GM18517 (cell line): ENCODE measurements at regions not wholly inside any gene's neighbourhood (a gene's known extent, or its start where the extent isn't known, plus 50 kb on each side); places are given as distances from the start of the nearest gene placed in this dataset.

ENCODE experiments used
- ATAC-seq: cut with Tn5 transposase; IDR thresholded peaks from one replicate; pipeline ENCODE4 v1.9.1; 2021; ENCODE audit warnings: mild to moderate bottlenecking, moderate library complexity; ENCODE audit not compliant: unreplicated experiment

DNA sequence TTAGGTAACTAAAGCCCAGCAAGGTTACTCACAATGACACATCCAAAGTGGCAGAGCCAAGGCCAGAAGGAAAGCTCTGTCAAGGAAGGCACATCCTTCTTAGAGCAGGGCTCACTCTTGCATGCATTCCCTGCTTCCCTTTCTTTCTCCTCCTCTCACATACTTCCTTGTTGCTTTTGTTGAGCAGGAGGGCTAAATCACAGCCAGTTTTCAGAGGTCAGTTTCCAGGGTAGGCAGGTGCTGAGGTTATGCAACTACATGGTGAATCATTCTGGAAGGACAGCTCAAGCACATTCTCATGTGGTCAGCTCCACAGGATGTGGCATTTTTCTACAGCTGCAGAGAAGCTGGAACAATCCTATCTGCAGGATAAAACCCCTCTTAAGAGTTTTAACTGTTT lies 275.6 kb downstream of the ZNF621 start:
- no peak for ATAC-seq

DNA sequence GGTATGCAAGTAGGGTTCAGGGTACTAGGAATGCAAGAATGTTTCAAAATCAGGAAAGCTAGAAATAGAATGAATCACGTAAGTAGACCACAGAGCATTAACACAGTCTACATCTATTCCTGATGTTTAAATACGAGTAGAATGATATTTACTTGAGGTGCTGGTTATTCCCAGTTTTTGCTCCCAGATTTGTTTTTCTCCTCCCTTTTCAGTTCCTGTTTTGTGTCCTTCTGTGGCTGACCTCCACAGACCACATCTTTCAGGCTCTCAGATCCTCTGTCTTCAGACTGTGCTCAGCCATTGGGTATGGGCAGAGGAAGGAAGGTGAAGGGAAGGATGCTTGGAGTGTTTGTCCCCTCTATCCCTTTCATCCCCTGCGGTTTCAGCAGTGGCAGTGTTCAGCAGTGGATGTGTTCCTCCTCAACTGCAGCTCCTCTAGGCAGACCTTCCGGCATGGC lies 276.6 kb downstream of the ZNF621 start:
- no peak for ATAC-seq

DNA sequence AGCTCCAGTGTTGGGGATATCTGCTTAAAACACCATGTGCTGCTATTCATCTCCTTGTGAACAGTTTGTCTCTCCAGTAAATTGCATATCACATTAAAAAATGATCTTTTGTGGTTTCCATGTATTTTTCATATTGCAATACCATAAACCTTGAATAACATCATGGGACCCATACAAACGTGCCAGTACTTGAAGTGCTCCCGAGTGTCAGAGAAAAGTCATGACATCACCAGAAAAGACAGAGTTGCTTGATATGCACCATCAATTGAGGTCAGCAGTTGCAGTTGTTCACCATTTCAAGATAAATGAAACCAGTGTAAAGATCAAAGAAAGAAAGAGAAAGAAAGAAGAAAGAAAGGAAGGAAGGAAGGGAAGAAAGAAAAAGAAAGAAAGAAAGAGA lies 278.6 kb downstream of the ZNF621 start:
- no peak for ATAC-seq

DNA sequence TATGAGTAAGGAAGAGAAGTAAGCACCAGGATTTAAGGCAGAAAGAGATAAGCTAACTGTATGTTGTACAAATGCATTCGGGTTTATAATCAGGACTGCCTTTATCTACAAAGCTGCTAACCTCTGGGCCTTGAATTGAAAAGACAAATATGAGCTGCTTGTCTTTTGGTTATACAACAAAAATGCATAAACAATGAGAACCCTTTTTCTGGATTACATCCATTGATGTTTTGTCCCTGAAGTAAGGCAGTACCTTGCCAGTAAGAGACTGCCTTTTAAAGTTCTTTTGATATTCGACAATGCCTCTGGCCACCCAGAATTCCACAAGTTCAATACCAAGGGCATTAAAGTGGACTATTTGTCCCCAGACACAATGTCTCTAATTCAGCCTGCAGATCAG lies 280.7 kb downstream of the ZNF621 start:
- no peak for ATAC-seq

DNA sequence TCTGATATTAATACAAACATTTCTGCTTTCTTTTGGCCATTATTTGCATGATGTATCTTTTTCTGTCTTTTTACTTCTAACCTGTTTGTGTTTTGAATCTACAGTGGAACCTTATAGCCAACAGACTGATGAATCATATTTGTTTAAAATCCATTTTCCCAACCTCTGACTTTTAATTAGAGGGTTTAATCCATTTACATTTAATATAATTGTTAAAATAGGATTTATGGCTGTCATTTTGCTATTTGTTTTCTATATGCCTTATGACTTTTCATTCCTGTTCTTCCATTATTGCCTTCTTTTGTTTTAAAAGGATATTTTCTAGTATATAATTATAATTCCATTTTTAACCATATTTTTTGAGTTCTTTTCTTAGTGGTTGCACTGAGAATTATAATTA lies 286.1 kb downstream of the ZNF621 start:
- ATAC-seq, result no peak

DNA sequence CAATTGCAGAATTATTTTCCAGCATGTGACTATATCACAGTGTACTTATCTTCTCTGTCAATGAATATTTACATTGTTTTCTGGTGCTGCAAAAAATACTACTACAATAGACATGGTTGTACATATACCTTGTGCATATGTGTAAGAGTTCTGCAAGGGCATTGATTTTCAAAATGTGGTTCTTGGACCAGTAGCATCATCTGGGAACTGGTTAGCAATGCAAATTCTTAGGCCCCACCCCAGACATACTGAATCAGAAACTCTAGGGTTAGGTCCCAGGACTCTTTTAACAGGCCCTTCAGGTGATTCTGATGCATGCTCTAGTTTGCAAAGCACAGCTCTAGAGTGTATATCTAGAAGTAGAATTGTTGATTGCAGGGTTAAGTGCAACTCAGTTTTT lies 292.3 kb downstream of the ZNF621 start:
- ATAC-seq, result no peak

DNA sequence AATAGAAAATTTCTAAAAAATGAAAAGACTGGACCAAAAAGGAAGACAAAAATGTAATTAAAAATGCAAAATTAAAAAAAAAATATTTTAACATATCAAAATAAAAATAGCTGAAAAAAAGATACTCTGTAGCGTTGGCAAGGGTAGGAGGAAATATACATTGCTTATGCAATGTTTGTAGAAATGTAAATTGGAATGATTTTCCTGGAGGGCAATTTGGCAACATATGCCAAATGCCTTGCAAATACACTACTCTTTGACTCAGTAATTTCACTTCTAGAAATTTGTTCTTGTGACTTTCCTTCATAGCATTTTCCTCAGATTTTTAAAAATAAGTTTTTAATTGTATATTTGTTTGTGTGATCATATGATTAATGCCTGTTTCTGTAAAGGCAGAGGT lies 296.6 kb downstream of the ZNF621 start:
- no peak for ATAC-seq

DNA sequence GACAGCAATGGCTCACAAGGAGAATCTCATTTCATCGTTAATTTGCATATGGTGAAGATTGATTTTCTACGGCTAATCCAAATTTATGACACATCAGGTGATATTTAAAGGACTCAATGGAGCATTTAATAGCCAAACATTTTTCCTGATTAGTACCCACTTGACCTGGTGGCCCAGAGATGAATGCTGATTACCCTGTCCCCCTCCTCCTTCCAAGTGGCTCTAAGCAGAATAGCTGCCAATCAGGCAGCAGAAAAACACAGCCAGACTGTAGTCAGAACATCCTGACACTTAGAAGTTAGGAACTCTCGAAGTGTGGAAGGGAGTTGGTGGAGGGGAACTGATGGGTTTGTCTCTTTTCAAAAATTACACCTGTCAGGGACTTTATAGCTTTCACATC lies 302.5 kb downstream of the ZNF621 start:
- ATAC-seq, result no peak

DNA sequence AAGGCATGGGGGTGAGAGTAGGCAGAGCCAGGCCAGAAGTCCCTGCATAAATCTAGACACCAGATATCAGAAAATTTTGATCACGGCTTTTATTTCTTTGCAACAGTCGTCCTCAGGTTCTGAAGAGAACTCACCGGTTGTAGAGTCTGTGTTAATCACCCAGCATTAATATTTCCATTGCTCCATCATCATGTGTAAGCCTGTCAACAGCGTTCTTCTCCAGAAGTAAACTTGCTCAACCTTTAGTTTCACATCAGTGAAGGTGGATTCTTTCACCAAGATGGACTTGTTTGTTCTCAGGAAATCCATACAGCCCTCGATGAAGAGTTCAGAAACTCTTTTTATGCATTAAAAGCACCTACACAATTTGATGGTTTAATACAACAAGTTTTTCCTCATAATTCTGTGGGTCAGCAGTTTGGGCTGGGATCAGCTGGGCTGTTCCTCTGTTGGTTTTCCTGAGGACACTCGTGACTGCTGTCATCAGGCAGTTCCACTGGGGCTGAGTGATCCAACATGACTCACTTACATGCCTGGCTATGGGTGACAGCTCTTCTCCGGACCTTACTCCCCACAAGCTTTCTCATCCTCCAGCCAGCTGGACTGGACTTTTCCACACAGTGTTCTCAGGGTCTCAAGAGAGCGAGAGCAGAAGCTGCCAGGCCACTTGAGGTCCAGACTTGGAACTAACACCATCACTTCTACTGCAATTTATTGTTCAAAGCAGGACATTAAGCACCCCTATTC lies 303.4 kb downstream of the ZNF621 start:
- no peak for ATAC-seq

DNA sequence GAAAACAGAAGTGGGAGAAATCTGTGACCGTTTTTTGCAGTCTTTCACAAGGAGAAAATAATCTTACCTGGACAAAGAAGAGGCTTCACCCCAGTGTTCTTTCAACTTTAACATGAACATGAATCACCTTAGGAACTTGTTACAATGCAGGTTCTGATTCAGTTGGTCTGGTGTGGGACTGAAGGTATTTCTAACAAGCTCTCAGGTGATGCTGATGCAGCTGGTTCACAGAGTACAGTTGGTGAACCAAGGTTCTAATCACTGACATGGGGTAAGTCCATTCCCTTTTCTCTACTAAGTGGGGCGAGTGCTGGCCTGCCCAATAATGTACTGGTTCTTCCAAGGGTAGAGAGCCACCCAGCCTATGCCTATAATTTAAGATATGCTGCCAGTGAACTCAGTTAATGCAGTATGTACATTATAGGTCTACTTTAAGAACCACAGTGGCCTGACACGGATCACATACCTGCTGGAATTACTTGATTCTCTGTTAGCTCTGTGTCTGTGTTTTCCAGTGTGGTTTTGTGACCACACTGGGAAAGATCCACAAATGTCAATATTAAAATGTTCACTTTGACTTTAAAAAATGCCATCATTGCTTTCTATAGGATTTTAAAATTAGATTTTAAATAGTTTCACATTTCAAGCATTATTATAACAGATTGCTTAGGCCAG lies 304.1 kb downstream of the ZNF621 start:
- no peak for ATAC-seq

DNA sequence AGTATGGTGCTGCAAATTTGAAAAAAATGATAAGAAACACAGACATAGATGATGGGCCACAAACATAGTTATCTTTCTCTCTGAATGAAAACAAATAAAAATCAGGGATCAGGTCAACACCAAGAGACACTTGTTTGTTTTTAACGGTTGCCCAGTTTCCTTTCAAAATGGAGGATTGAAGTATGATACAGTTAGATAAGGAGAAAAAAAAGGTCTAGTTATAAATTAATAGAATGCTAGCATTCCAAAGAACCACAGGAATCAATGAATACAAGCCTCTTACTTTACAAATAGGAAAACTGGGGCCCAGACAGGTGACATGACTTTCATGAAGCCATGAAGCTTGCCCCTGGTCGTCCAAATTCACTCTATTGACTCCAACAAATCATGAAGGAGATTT lies 305.1 kb downstream of the ZNF621 start:
- ATAC-seq, result no peak

DNA sequence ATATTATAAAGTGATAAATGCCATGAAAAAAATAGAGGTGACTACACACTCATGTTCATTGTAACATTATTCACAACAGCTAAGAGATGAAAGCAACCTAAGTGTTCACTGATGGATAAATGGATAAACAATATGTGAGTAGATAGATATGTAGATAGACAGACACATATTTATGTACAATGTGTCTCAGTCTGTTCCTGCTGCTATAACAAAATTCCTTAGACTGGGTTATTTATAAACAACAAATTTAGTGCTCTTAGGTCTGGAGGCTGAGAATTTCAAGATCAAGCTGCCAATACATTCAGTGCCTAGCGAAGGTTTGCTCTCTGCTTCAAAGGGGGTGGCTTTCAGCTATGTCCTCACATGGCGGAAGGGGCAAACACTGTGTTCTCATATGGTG lies 312.5 kb downstream of the ZNF621 start:
- ATAC-seq, result no peak

DNA sequence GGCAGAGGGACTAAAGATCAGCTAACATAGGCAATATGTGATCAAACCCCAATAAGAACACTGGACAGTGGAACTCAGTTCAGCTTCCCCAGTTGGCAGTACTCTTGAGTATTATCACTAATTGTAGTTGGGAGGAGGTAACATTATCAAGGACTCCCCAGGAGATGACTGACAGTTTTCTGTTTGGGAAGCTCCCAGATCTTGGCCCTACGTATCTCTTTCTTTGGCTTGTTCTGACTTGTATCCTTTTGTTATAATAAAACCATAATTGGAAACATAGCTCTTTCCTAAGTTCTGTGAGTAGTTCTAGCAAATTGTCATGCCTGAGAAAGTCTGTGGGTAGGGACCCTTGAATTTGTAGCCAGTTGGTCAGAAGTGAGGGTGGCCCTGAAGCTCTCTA lies 316.4 kb downstream of the ZNF621 start:
- ATAC-seq, result no peak

DNA sequence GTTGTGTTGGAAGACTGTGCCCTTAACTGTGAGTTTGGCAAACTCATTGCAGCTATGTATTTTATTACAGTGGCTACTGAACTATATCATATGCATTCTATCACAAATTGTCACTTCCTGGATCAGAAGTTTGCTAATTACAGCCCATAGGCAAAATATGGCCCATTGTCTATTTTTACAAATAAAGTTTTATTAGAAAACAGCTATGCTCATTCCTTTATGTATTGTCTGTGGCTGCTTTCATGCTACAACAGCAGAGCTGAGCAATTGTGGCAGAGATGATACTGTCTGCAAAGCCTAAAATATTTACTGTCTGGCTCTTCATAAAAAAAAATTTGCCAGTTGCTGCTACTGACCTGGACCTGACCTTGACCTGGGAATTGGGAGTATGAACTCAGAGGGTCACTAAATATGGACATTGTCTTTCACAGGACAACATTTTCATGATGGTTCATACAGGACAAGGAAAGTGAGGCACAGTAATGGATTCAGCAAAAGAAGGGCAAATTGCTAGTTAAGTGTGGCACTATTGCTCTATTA lies 316.9 kb downstream of the ZNF621 start:
- no peak for ATAC-seq

DNA sequence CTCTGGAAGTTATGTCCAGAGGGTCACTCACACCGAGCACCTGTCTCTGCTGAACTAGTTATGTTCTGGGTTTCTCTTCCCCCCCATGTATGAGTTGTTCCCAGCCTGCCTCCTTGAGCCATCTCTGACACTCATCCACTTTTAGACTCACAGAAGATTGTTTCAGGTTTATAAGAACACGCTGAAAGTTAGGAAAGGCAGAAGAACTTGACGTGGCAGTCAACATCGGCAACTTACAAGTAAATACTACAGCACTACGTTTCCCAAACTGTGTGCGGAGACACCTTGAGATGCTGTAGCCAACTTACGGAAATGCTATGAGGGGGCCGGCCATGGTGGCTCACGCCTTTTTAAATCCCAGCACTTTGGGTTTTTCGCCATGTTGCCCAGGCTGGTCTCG lies 318.0 kb downstream of the ZNF621 start:
- ATAC-seq, result no peak

DNA sequence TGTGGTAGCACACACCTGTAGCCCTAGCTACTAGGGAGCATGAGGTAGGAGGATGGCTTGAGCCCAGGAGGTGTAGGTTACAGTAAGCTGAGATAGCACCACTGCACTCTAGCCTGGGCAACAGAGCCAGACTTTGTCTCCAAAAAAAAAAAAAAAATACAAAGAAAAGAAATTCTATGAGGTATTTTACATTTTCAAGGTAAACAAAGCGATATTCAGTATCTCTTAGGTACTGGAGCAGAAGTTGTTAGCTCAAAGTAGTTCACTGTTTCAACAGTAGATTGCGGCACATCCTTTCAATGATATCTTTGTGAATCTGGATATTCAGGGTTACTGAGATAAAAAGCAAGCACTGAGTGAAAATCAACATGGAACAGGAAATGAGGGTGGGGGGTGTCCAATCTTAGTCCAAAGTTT lies 318.5 kb downstream of the ZNF621 start:
- no peak for ATAC-seq

DNA sequence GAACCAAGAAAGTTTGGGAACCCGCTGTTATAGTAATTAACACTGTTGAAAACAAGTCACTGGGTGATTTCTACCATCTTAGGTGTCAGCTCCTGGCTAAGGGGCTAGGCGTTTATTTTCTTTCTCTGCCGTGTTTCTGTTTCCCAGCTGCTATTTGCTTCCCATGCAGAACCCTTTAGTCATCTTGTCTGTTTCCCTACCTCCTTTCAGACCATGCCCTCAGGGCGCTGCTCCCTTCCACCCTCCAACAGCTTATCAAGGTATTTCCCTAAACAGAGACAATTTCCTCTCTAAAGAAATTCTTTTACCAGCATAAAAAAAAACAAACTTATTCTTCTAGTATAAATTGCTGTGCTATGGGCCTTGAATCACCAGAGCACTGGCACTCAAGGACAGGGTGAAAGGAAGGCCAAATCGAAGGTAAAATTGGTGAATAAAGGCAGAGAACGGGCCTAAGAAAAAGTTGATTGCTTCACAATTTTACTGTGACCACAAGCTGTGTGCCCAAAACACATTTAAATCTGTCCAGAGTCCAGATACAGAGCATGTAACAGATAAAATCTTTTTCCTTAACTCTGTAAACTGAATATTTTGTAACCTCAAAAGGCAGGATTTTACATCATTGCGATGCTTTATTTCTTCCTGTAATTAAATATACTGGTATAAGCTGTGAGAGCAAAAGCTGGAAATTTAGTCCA lies 319.2 kb downstream of the ZNF621 start:
- ATAC-seq, result no peak

DNA sequence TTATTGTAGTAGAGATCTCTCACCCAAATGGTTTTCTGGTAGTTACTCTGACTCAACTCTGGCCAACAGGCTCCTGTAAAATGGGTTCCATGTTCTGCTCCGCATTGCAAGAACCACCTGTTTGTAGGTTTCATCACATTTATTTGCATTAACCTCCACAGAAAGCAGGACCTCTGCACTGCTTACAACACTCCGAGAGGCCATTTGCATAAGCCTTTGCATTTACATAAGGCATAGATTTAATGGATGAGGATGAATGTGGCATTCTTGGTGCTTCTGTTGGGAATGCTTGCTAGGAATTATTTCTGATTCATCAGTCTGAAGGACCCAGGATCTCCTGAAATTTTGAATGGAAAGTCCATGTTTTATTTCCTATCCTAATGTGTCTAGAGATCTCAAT lies 320.1 kb downstream of the ZNF621 start:
- ATAC-seq, result no peak

DNA sequence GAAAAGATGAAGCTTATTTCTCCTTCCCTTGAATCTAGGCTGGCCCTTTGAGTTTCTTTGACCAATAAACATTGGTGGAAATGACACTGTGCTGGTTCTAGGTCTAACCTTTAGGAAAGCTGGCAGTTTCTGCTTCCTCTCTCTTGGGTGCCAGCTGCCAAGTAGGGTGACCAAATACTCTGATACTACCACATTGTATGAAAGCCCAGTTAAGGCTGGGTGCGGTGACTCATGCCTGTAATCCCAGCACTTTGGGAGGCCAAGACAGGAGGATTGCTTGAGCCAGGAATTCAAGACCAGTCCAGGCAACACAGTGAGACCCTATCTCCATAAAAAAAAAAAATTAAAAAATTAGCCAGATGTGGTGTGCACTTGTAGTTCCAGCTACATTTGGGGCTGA lies 320.7 kb downstream of the ZNF621 start:
- ATAC-seq, result no peak

DNA sequence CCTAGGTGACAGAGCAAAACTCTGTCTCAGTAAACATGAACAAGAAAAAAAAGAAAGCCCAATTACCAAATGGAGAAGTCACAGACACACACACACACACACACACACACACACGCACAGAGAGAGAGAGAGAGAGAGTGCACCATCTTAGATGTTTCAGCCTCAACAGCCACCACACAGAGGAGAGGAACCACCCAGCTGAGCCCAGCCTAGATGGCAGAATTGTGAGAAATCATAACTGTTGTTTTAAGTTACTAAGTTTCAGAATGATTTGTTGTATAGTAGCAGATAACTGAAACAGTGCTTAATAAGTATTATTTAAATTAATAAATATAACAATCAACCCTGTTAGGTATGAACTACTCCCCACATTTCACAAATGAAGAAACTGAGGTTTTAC lies 321.2 kb downstream of the ZNF621 start:
- no peak for ATAC-seq

DNA sequence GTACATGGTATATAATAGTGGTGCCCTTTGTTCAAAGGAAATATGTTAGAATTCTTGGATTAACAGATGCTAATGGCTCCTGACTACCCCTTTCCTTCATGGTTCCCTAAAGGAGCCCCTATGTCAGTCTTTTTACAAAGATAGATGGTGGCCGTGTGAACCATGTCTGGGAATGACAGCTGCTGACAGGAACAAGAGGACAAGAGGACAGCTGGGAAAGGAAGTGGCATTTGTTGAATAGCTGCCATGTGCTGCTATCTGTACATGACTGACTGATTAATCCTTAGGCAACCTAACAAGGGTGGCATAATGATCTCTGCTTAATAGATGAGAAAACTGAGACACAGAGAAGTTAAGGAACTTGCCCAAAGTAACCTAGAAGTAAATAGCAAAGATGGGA lies 321.7 kb downstream of the ZNF621 start:
- no peak for ATAC-seq

DNA sequence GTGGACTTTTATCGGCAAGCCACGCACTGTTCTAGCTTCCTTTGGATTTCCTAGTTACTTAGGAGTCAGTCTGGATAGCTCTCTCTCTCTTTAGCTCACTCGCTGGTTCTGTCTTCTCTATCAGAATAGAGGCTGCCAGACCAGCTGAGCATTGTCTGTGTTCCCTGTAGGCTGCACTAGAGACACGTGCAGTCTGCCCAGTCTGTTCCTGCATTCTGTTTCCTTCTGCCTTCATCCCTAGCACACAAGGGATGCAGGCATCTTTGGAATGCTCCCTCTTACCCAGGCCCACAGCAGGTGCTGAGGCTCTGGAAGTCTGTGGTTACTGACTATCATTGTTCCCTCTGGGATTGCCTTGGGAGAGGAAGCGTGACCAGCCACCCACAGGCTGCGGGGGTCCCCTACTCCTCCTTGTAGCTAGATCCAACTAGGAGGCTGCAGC lies 322.8 kb downstream of the ZNF621 start:
- ATAC-seq, result no peak
